DMS53 treated with DMSO at 0.1 percent for 48 hours (cell line): ENCODE measurements at regions not wholly inside any gene's neighbourhood (a gene's known extent, or its start where the extent isn't known, plus 50 kb on each side); places are given as distances from the start of the nearest gene placed in this dataset.

Experiments
- DNase-seq: peaks from one replicate; lab custom pipeline; 2025; ENCODE audit not compliant: unreplicated experiment; lab: John Stamatoyannopoulos, UW

DNA sequence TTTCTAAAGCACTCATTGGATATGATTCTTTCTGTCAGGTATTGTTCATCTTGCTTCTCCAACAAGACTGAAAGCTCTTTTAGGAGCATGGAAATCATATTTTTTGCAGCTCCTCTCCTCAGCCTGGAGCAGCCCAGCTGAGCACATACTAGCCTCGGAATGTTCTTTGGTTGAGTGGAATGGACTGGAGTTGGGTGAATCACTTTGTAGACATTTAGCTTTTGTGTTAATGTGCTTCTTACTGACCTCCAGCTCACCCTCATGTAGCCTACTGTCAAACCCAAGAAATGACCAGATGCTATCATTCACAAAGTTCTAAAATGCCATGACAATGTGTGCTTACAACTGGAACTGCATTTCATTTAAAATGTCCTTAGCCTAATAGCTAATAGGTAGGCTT, 161.1 kb downstream of the NUAK1 start:
- no peak for DNase-seq

DNA sequence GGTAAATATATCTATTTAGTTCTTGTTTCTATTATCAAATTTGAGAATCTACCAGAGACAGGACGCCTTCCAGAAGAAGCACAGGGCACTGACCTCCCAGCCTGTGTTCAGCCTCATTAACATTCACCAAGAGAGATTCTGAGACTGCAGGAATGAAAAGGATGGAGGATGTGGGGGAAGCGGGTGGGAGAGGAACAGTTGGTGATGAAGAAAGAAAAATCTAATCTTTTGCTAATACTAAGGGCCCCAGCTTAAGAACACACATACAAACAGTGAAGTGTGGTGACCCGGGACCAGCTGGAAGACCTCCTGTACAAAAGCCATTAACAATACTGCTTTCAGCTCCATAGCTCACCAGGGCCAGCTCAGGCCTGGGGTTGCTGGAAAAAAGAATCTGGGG, 160.5 kb downstream of the NUAK1 start:
- no peak for DNase-seq

DNA sequence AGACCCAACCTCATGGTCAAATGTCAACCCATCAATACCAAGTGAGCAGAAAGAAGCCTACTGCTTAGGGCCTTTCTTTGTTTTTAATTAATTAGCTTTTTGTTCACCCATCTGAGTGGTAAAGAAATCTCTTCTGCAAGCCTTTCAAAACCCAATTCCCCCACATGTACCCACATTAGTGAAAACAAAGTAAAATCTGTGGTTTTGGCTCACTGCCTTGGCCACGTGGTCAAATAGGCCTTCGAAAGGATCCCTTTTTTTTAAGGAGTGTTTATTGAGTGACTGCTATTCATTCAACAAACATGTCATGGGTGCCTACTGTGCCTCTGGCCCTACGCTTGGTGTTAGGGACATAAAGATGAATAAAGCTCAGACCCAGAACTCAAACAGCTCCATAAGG, 160.1 kb downstream of the NUAK1 start:
- no peak for DNase-seq

DNA sequence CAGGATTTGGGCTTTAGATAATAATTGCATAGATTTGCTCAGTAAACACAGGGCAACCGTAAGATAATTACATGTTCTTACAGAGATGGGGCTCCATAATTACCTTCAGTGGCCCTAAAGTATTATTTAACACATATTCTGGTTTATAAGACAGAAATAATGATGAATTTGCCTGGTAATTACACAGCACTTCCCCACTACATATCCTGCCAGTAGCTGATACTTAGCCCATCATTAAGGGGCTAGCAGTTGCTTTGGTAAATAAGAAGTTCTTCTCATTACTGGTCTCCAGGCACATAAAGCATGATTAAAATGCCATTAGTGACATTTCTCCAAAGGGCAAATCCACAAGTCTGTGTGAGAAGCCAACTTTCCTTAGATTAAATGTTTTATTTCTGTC, 158.7 kb downstream of the NUAK1 start:
- no peak for DNase-seq

DNA sequence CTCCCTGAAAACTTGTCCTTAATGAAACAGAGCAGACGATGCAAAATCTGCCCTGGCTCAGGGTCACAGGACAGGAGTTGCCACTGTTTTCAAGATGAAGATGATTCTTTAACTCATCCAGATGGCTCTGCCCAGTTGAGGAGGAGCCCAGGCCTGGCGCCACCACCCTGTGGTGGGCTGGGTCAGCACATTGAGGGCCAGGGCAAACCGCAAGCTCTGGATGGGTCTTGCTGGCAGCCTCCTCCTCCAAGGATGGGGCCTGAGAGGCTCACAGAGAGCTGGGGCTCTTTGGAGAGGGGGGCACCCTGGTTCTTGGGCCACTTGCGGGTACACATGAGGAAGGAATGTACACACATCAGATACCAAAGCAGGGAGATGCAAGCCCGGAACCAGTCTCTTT, 158.2 kb downstream of the NUAK1 start:
- no peak for DNase-seq

DNA sequence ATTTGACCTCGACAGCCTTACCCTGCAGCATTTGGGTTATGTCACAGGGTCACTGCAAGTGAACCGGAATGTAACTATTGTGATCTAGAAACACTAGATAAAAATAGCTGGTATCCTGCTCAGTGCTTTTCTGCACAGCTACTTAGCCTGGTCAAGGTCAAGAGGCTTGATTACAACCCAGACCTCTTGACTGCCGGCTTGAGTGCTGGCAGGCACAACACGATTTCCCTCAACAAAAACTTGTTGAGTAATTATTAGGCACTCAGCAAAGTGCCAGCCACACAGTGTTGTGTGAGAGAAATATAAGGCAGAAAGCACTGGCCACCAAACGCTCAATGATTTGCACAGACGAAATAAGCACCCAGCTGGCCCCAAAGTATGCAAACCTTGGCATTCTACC, 156.7 kb downstream of the NUAK1 start:
- DNase-seq, result peak; percentile 15

DNA sequence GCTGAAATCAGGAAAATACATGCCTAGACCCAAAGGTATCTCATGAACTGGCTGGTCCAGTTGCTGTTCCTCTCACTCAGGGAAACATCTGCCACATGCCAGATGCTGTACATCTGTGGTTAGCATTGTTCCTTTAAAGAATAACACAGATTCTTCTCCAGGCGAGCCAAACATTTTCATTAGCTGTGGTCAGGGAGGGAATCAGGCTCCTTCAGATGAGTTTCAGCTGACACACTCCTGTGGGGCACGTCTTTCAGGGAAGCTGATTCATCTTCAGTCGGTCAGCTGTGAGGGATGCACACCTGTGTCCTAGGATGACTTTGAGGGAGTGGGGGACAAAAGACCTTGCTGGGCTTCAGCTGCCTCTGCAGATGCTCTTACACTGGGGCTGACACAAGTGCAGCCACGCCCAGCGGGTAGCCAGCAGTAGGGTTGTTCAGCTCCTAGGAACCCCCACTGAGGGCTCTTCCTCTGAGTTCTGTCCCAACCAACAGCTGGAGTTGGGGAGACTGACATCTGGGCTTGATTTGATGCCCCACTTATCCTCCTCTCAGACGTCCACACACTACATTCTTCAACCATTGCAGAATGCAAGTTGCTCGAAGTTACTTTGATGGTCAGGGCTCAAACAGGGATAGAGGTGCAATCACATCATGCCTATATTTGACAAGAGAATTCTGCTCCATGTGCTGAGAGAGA, 155.0 kb downstream of the NUAK1 start:
- no peak for DNase-seq

DNA sequence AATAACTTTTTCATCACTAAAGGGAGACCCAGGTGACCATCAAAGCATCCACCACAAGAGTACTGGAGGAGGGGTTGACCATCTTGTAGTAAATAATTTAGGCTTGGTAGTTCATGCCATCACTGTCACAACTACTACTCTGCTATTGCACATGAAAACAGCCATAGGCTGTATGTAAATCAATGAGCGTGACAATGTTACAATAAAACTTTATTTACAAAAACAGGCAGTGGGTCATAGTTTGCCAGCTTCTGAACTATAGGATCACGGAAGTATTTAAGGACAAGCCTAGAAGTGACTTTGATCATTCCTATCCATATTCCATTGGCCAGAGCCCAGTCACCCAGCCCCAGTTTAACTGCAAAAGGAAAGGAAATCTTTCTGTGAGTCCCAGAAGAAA, 153.4 kb downstream of the NUAK1 start:
- DNase-seq, result no peak

DNA sequence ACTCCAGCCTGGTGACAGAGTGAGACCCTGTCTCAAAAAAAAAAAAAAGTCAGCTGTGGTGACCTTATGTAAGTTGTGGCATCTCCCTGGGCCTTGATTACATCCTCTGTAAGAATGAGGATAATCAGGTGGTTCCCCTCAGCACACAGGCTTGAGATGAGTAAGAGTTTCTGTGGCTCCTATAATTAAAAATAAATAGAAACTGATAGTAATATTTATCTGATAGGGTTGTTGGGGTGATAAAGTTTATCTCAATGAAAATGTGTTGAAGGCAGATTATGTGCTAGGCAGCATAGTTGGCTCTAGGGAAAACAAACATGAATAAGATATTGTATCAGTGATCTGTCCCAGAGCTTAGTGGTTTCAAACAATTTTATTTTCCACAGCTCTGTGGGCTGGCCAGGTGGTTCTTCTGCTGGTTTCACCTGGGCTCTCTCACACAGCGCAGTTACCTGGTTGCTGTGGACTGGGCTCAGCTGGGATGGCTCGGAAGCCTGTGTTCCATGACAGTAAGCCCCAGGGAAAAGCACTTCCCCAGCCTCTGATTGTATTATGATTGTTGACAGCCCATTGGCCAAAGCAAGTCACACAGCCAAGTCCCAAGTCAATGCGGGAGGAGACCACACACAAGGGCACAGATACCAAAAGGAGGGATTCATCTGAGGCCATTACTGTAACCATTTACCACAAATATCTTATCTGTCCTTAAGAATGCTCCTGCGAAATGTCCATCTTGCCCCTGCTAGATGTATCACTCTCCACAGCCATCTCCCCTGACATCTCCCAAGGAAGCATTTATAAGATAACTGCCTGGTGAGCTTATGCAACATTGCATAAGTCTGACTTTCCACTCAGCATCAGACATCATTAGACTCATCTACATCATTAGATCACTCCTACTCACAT, 151.7 kb downstream of the NUAK1 start:
- DNase-seq, result no peak

DNA sequence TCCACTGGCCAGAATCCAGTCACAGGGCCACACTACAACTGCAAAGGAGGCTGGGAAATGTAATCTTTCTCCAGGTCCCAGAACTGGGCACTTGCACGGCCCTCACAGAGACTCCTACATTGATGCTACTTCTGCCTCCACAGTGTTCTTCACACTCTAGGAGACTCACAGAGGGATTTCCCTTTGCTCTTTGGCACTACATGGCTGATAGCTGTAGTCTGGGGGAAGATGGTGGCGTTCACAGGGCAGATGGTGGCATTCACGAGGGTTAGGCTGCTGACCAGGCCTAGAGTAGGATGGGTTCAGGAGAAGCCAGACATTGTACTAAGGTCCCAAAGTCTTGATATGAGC, 151.1 kb downstream of the NUAK1 start:
- DNase-seq, result no peak

DNA sequence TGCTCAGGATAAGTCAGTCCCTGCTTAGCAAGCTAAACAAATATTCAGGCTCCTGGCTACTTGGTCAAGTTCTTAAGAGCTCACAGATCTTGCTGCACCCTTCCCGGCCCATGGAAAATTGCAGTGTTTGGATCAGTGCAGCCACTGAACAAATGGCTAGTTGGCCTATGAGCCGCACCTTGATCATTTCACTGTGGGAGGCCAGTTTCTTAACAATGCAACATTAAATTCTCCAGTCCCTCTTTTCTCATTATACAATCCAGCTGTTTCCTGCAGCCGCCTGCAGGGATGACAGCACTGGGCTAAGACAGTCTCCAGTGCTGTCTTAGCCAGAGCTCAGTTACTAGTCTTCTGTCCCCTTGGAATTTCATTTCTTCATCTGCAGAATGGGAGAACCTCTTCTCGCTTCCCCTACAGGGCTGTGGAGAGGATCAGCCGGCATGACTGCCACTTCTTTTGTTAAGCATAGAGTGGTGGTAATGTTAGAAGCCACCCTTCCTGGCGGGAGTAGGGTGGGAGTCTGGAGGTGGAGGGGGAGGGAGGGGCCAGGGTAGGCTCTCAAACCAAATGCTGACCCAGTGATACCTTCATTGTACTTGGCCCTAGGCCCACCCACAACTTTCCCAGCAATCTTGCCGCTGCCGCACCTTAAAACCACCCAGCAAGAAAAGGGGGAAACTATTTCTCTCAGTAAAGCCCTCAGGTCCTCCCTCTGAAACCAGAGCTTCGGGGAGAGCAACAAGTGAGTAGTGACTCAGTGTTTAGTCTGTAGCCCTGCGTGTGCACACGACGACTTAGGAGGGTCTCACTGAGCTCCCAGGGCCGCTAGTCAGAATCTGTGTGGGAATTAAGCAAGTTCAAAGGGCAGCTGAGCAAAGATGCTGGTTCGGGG, 145.7 kb downstream of the NUAK1 start:
- DNase-seq, result no peak

DNA sequence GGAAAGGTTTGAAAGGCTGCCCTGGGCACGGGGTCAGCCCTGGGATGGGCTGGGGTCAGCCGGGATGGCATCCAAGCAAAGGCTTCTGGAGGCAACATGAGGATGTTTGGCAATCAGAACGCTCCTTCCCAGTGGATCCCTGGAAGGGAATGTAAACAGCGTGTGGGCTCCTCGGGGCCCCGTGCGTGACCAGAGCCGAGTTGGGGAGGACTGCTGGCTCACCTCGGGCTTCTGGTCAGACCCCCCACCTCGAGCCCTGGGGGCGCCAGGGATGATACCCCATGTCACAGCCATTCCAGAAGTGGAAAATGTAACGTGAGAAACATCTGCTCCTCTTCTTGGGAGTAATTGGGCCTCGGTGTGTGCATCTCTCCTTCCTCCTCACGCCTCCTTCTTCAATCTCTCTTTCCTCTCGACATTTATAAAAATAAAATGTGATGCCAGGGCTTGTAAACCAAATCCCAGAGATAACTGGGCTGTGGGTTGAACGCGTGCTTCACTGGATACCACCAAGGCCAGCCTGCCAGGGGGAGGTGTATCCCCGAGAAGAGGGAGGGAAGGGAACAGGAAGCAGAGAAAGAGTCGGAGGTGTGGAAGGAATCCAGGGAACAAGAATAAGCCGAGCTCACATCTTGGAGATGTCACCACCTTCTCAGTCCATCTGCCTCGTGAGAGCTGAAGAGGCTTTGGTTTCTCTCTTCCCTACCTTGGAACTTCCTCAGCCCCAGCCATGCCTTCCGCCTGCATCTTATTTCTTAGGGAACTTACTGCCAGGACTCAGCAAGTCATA, 144.8 kb downstream of the NUAK1 start:
- DNase-seq, result no peak

DNA sequence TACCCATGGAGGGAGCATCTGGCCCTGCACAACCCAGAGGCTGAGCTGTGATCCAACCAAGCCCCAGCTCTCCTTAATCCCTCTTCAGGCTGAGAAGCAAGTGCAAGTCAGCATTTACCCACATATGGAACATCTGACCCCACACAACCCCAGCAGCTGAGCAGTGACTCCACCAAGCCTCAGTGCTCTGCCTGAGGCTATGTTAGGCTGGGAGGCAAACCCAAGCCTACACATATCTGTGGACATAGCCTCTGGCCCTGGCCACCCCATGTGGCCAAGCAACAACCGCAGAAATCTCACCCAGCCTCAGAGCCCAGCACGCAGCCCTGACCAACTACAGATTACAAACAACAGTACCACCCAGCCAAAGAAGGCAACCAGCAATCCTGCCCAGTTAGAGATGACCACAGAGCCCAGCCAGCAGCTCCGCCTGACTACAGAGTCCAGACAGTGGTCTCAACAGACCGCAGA, 142.8 kb downstream of the NUAK1 start:
- no peak for DNase-seq

DNA sequence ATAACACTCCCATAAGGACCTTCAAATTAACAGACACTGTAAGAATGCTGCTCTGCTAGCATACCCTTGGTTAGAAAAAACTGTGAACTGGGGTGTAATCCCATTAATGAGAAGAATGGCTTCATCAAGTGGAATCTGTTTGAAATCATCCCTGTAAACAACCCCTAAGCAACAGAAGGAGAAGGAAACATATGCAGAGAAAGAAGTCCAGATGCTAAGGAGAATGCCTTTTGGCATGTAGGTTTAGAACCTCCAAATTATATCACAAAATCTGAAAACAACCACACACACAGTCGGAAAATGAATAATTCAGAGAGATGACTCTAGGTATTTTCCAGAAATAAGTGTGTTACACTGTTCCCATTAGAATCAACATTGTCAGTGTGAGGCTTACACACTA, 140.2 kb downstream of the NUAK1 start:
- no peak for DNase-seq

DNA sequence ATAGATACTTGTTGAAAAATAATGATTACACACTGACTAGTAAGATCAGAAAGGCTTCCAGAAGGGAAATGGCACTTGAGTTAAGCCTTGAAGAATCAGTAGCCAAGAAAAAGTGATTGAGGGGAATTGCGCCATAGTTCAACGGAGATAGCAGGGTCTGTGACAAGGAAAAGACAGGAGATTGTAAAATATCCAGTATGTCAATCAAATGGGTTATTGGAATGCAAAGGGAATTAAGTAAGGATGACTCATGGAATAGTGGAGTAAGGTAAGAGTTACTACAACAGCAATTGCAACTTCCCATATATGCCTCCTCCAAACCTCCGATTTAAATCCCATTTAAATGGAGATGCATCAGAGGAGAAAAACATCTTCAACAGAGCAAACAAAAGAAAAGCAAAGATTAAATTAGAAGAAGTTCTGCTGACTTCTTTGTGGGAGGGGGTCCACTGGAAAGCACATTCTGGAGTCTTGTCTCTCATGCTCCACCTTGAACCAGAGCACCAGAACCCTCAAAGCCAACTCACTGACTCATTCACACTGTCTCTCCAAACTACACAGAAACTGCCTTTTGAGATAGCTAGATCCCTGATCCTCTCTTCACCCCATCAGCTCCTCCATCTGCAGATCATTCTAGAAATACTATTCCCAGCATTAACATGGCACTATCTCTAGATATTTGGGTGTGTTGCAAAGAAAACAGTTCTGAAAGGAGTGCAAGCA, 138.2 kb downstream of the NUAK1 start:
- DNase-seq, result no peak

DNA sequence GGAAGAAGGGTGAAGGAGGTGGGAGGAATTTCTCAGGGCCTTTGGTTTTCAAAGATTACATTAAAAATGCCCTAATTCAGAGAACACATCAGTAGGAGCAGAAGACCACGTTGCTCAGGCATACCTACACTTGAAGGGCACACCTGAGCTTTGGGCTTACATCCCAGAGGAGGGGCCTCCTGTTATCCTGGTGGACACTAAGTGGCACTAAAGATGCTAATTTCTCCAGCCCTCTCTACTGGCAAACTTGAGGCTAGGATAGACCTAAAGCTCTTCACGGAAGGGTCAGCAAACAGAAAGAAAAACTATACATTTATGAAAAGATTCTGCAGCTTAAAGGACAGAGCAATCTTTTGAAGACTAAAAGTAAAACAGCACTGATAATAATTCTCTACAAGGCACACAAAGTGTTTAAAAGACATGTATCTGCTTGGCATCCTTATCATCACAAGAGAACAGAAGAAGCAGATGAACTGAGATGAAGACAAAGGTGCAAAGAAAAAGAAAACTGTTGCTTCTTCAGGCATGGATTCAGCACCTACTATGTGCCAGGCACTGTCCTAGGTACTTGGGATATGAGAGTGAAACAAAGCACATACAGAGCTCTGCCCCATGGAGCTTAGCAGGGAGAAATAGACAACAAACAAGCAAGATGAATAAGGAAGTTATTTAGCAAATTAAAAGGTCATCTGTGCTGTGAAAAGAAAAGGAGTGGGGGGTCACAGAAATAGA, 137.5 kb downstream of the NUAK1 start:
- no peak for DNase-seq

DNA sequence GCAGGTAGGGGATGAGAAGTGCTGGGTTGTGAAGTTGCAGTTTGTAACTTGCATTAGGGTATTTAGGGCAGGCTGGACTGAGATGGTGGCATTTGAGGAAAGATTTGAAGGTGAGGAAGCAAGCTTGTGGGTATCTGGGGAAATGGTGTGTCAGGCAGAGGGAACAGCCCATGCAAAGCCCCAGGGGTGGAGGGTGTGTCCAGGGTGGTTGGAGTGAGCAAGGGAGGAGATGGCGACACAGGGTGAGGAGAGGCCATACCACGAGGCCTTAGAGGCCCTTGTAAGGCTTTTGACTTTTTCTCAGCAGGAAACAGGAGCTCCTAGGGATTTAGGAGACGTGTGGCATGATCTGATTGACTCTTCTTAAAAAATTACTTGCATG, 136.9 kb downstream of the NUAK1 start:
- DNase-seq, result no peak

DNA sequence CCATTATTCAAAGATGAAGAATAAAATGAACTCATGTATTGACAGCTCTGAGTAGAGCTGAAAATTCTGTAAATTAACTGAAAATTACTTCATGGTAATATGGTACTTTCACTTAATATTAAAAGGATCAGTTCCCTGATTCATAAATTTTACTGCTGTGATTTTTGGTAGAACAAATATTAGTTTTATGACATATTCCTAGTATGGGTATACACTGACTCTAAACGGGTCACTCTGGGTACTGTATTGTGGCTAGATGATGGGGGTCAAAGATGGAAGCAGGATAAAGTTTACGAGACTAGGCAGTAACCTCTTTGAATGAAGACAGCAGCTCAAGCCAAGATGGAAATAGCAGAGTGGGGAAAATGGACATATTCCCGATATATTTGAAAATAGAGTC, 135.5 kb downstream of the NUAK1 start:
- DNase-seq, result no peak

DNA sequence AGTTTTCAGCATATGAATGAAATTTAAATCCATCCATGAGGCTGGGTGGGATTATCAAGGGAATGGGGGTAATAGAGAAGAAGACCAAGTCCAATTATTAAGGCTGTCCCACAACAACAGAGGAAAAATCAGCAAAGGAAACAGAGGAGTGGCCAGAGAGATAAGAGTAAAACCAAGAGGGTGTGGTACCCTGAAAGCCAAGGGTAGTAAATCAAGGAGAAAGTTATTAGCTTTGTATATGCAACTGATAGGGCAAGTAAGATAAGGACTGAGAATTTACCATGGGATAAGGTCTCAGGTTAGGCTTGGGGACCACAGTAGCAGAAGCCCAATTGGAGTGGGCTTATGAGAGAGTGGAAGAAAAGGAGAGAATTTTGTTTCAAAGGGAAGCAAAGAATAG, 134.5 kb downstream of the NUAK1 start:
- DNase-seq, result no peak
